ENCODE measurements at regions not wholly inside any gene's neighbourhood (a gene's known extent, or its start where the extent isn't known, plus 50 kb on each side); places are given as distances from the start of the nearest gene placed in this dataset.

DNA sequence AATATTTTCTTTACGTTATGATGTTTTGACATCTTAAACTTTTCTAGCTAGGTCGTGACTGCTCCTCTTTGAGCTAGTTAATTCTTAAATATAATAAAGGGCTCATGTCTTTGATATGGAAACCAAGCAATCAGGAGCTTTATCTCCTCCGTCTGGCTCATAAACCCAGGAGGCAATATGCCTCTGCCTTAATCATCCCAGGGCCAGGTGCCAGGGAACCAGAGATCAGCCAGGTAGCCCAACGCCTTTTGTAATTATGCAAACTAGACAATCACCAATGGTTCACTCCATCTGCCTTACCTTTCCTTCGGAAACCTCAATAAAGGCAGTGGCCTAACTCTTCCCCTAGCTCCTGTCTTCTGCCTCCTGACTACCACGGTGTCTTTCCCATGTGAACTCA lies 213.7 kb downstream of the KCNJ3 start:
- no peak for DNase-seq (ENCODE audit: low read depth)

DNA sequence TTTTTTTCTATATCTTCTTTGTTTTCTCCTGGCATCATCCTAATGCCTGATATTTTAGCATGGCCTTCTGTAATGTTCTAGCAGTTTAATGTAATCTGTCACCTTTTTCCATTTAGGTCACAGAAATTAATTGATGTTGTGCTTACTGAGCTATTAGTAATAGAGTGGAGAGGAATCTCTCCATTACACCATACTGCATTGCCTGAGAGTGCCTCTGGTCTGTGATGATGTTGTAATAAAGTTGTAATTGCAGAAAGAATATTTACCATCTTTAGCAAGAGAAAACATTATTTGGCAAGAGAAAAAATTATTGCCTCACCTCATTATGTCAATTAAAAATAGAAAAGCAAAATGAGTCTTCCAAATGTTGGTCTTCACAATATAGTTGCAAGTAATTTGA lies 213.2 kb downstream of the KCNJ3 start:
- DNase-seq (ENCODE audit: low read depth), result no peak

DNA sequence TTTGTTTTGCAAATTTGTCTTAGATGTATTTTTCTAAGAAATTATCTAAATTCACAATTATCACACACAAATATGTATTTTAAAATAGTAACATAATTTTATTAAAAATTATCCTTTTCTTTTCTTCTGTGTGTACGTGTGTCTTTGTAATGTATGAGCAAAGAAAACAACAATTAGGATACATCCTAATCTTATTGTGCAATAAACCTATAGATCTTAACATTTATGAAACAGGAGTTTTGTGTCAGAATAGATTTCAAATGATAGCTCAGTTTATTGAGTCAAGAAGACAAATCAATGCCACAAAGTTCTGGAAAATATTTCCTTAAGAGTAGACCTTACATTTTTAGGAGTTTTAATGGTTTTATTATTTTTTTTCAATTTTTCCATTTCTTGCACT lies 212.2 kb downstream of the KCNJ3 start:
- DNase-seq (ENCODE audit: low read depth), result no peak

GRCh38 chr2:154908327-154908726 lies 209.8 kb downstream of the KCNJ3 start:
- no peak for DNase-seq (ENCODE audit: low read depth)

Measured in RPMI7951 (cell line).